ENCODE measurements at regions not wholly inside any gene's neighbourhood (a gene's known extent, or its start where the extent isn't known, plus 50 kb on each side); places are given as distances from the start of the nearest gene placed in this dataset.
"Not testable (repeated sequence)": the region's sequence is repeated elsewhere in the genome, so short reads cannot be mapped to it uniquely, and the experiment has no call there.

DNA sequence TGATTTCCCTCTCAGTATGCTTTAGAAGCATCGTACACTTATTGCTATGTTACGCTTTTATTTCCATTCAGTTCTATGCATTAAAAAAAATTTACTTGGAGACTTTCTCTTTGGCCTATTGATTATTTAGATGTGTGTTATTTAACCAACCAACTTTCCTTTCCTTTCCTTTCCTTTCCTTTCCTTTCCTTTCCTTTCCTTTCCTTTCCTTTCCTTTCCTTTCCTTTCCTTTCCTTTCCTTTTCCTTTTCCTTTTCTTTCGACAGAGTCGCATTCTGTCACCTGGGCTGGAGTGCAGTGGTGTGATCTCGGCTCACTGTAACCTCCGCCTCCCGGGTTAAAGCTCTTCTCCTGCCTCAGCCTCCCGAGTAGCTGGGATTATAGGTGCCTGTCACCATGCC lies 502.7 kb upstream of the LARGE1 start:
- not testable (repeated sequence) for FAIRE-seq; DNase-seq (ENCODE audit: low spot score)

DNA sequence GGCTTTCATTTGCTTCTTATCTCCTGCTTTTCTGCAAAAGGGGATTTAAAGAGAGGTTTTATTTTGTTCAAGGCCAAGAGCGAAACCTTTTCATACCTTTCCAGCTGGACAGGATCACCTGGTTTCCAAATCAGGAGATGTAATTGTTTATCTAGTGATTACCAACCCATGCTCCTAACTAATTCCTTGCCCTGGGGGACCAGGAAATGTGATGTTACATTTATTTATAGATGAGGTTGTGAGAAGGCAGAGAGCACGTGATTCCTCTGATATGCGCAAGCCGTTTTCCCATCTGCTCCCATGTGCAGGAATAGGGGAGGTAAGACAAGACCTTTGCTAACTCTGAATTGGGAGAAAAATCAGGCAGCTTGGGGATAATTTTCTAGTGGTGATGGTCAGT lies 507.2 kb upstream of the LARGE1 start:
- DNase-seq (ENCODE audit: low spot score) = no peak
- no peak for FAIRE-seq

DNA sequence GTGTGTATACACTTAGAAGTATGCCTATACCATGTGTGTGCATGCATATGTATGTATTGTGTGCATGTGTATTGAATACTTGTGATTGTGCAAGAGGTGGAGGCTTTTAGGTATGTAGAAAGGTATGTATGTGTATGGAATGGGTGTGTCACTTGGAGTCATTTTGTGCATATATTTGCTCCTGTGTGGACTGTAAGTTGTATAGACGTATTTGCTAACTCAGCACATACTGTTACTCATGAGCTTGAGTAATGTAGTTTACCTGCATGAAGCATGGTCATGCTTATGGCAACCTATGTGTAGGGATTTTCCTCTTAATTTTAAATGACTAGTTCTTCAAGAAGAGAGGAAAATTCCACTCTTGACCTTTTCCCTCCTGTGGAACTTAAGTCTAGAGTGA lies 507.6 kb upstream of the LARGE1 start:
- FAIRE-seq = no peak
- no peak for DNase-seq (ENCODE audit: low spot score)

- peak; percentile 81 for DNase-seq (ENCODE audit: low spot score)
- peak; percentile 35 for FAIRE-seq
Measured at GRCh38 chr22:34429314-34429713, 509.0 kb upstream of the LARGE1 start.

DNA sequence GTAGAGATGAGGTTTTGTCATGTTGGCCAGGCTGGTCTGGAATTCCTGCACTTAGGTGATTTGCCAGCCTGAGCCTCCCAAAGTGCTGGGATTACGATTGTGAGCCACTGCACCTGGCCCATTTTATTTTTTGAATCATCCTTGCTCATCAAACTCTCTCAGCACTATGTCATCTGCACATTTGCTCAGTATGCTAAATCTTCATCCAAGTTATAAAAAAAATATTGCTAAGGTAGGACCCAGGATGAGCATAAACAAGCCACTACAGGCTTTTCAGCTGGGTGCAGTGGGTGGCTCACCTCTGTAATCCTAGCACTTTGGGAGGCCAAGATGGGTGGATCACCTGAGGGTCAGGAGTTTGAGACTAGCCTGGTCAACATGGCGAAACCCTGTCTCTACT lies 510.1 kb upstream of the LARGE1 start:
- DNase-seq (ENCODE audit: low spot score) (no peak), FAIRE-seq (no peak)

GRCh38 chr22:34434371-34434770 lies 514.1 kb upstream of the LARGE1 start:
- FAIRE-seq (no peak), DNase-seq (ENCODE audit: low spot score) (no peak)

DNA sequence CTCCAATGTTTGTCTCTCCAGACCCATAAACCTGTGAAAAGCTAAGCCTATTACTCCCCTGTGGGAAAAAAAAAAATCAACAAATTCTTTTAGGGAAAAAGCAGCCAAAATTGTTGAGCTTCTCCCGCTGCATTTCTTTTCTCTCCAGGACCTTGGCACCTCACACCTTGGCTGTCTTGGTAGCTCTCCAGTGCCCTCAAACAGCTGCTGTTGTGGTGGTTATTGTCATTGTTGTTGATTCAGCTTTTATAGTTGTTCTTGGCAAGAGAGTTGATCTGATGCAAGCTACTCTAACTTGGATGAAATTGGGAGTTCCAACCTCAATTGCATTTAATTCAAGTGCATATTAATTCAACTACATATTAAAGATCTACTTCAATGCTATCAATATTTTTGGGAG lies 516.9 kb upstream of the LARGE1 start:
- DNase-seq (ENCODE audit: low spot score) (peak; percentile 20), FAIRE-seq (no peak)

DNA sequence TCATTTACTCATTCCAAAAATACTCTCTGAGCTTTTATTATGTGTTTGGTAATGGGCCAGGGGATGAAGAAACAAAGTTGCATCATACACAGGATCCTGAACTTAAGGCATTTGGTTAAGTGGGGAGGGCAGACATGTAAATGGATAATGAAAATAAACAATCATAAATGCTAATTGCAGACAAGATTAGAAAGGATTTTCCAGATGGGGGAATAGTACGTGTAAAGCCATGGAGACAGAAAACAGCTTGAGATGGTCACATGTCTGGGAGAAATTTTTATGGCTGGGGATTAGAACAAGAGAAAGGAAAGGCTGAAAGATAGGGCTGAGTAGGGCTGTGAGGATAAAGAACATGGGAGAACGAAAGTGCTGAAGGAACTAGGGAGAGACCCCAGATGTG lies 534.3 kb upstream of the LARGE1 start:
- DNase-seq (ENCODE audit: low spot score) (no peak), FAIRE-seq (no peak)

GRCh38 chr22:34462795-34463194 lies 542.5 kb upstream of the LARGE1 start:
- DNase-seq (ENCODE audit: low spot score) (no peak), FAIRE-seq (peak; percentile 30)

DNA sequence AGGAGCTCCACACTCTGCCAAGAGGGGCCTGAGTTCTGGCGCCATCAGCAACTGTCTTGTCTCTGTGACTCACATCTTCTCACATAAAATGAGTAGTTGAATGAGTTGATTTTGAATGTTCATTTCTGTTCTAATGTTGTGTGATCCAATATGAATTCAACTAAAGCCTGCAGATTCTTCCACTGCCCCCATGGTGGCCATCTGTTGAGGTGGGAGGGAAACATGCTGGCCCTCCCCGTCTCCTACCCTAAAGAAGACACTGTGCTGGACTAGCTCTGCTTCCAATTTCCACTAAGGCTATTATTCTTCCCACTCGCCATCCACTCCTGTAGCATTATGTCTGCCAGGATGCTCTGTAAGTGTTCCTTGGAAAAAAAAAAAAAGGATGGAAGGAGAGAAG lies 555.6 kb upstream of the LARGE1 start:
- no peak for FAIRE-seq
- DNase-seq (ENCODE audit: low spot score) = no peak

DNA sequence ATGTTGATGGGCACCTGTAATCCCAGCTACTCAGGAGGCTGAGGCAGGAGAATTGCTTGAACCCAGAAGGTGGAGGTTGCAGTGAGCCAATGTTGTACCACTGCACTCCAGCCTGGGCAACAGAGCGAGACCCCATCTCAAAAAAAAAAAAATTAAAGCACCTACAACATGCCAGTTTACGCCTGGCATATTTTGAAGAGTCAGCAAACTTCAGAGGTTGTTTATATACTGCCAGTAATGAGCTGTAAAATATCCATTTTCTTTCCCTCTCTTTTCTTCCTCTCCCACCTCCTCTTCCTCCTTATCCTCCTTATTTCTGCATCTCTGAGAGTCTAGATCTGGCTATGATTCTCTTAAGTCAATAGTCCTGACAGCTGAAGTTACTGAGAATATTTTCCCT lies 556.5 kb upstream of the LARGE1 start:
- no peak for FAIRE-seq
- DNase-seq (ENCODE audit: low spot score) = no peak

GRCh38 chr22:34481090-34481489 lies 560.8 kb upstream of the LARGE1 start:
- FAIRE-seq (no peak), DNase-seq (ENCODE audit: low spot score) (no peak)

- no peak for FAIRE-seq
- DNase-seq (ENCODE audit: low spot score) = no peak
Measured at GRCh38 chr22:34486381-34486780, 566.1 kb upstream of the LARGE1 start.

GRCh38 chr22:34489861-34490260 lies 569.6 kb upstream of the LARGE1 start:
- FAIRE-seq = no peak
- DNase-seq (ENCODE audit: low spot score) = no peak

- FAIRE-seq = no peak
- no peak for DNase-seq (ENCODE audit: low spot score)
Measured at GRCh38 chr22:34490886-34491285, 570.6 kb upstream of the LARGE1 start.

DNA sequence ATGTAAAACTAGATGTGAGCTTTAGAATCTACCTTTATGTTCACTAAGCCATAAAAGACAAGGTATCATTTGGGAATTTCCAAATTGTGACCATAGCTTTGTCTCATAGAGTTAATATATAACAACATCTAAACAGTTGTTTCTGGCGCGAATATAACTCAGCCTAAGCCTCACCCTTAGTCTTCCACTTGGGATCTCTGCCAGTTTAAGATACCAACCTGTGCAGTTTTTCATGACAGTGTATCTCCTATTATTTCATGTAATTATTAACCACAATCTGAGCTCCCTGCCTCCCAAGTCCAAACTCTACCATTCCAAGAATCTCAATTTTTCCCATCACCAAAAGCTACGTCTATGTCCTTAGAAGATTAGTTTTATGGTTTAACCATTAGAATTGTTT lies 572.5 kb upstream of the ISX start:
- FAIRE-seq = no peak
- DNase-seq (ENCODE audit: low spot score) = no peak

DNA sequence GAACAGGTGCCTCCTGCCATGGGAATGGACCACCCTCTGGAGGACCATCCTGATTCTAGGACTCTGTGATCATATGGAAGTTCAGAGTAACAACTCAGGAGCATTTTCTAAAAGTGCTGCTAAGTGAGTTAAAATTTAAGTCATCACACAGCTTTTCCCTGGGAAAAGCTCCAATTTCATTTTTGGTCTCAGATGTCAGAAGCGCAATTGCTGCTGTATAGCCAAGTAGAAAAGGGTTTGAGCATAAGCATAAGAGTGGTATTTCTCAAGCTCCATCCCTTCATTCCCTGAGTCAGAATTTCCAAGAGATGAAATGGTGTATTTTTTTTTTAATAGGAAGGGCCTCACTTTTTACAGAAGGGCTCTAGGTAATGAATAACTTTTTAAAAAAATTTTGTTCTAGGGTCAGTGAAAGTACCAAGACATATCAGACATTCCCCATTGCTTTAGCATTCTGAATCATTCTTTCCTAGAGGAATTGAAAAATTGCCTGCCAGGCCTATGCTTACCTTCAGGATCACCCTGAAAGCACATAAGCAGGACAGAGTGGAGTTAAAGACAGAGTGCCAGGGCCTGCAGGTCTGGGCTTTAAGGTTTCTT lies 564.5 kb upstream of the ISX start:
- DNase-seq (ENCODE audit: low spot score) (no peak), FAIRE-seq (no peak)

DNA sequence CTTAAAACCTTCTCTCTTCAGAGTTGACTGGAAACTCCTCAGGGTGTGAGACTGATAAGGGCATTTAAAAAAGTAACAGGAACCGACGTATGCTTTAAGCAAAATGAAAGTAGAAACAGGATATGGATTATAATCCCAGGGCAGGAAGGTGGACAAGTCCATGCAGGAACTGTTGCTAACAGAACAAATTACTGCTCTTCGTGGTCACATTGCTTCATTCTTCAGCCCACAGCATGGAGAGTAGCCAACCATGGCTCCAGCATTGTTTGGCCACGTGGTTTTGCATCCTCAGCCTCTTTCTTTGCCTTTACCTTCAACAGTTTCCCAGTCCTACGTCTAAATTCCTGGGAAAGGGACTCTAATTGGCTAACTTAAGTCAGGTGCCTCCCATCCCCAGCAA lies 563.1 kb upstream of the ISX start:
- DNase-seq (ENCODE audit: low spot score) = peak; percentile 5
- FAIRE-seq = no peak

GRCh38 chr22:34508797-34509196 lies 557.2 kb upstream of the ISX start:
- DNase-seq (ENCODE audit: low spot score) (no peak), FAIRE-seq (no peak)

DNA sequence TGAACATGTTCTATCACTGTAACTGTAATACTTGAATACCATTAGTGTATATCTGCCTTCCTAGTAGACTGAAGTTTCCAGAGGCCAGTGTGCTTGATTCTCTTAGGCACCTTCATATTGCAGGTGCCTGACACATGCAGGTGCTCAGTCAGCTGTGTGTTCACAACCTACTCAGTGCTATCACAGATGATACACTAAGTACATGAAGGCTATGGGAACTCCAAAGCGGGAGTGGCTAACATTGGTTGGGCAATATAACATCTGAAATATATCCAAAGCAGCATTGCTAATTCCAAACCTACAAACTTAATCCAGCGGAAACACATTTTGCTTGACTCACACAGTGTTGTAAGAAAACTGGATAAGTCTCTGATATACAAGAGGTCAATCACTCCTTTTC lies 539.3 kb upstream of the ISX start:
- no peak for DNase-seq (ENCODE audit: low spot score)
- no peak for FAIRE-seq

DNA sequence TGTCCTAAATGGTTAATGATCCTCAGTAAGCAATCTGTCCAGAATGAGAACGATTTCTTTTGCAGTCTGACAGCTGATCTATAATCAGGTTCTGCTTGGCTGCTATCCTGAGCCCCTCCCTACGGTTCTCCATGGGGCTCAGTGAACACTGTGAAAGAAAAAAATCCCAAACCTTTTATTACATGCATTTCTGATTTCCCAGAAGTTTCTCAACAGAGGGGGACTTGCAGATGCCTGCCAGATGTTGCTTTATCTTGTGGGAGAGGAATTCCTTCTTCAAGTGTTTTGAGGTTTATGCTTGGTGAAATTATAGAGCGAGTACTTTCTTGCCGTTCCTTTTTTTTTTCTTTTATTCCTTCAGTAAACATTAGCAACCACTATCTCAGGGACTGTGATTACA lies 531.9 kb upstream of the ISX start:
- FAIRE-seq (no peak), DNase-seq (ENCODE audit: low spot score) (no peak)

DNA sequence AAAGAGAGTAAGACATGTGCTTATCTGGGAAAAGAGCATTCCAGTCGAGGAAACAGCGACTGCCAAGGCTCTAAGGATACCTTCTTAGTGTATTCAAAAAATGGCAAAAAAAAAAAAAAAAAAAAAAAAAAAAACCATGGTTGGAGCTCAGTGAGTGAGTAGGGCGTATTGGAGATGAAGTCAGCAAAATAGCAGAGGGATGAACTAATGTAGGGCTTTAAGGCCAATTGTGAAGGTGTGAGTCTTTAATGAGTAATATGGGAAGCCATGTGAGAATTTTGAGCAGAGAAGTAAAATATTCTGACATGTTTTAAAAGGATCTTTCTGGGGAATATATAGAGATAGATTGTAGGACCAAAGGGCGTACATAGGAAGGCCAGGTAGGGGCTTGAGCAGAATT lies 498.6 kb upstream of the ISX start:
- DNase-seq (ENCODE audit: low spot score) = peak; percentile 23
- no peak for FAIRE-seq

- no peak for FAIRE-seq
- DNase-seq (ENCODE audit: low spot score) = no peak
Measured at GRCh38 chr22:34570408-34570807, 495.6 kb upstream of the ISX start.

- peak; percentile 17 for DNase-seq (ENCODE audit: low spot score)
- FAIRE-seq = no peak
Measured at GRCh38 chr22:34579519-34579918, 486.4 kb upstream of the ISX start.

Data from urothelium cell line (cell line).